Breast epithelium (tissue), 3 donors: ENCODE measurements at regions not wholly inside any gene's neighbourhood (a gene's known extent, or its start where the extent isn't known, plus 50 kb on each side); places are given as distances from the start of the nearest gene placed in this dataset.

ENCODE experiments used
- CTCF ChIP-seq, 3 donors: fragments of 450-650 bp; IDR thresholded peaks; one replicate each; pipeline ENCODE4 v1.5.1; 2016 to 2017; ENCODE audit warnings: antibody characterized with exemption in 3 of 3, mild to moderate bottlenecking in 3 of 3, moderate library complexity in 3 of 3
- POLR2AphosphoS5 ChIP-seq, 3 donors: sonication (generic); formaldehyde crosslinking; IDR thresholded peaks; one replicate each; pipeline ENCODE4 v1.6.1; 2017; ENCODE audit warnings: antibody characterized with exemption in 3 of 3

DNA sequence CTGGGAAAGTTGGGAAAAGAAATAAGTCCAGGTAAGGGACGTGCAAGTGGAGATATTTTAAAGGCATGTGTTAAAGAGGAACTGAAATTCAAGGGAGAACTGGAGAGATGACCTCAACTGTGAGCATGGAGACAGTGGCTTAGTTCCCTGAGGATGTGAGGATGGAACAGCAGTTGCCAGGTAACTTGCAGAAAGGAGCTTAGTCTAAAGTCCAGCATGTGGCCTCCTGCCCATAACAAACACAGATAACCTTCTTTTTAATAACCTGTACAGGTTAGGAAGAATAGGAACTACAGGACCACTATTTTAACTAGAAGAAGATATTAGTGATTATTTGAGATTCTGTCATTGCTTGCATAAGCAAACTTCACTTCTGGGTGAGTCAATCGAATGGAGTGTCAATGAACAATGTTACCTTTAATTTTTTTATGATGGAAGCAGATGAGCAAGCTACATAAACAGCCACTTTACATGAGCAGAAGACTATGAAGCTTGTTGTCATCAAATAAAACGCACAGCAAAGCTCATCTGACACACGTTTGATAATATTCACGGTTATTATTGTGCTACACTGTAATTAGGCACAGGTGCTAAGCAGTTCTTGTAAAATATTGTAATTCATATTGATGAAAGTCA, 291.7 kb upstream of the DDHD1 start:
- TF ChIP-seq CTCF (IDR thresholded peaks at IDR 0.05) (no peak), POLR2AphosphoS5 (IDR thresholded peaks at IDR 0.05) (no peak)
